NCI-H748 (cell line): ENCODE measurements at regions not wholly inside any gene's neighbourhood (a gene's known extent, or its start where the extent isn't known, plus 50 kb on each side); places are given as distances from the start of the nearest gene placed in this dataset.
A peak's percentile ranks its signal among the peaks of the same experiment; 100 is the strongest.

ENCODE experiments used
- DNase-seq: peaks from one replicate; lab custom pipeline; 2025; ENCODE audit not compliant: unreplicated experiment; lab: John Stamatoyannopoulos, UW

- DNase-seq: peak; percentile 20
Measured at GRCh38 chr2:196516564-196516963, 123.0 kb upstream of the CCDC150 start.

DNA sequence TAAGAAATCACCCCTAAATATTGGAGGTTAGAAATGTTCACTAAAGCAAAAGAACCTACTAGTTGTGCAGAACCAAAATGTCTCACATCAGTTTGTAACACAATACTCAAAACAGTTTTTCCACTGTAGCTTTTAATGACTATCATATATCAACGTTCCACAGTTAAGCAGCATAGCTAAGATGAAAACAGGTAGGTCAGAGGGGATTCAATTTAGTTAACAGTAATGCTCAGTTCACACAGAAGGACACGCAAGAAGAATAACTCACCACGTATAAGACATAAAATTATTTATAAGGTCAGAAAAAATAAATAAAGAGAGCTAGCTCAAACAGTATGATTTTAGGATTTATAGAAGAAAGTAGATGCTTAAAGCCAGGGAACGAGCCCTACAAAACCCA is 118.9 kb upstream of the CCDC150 start:
- DNase-seq: peak; percentile 16

DNA sequence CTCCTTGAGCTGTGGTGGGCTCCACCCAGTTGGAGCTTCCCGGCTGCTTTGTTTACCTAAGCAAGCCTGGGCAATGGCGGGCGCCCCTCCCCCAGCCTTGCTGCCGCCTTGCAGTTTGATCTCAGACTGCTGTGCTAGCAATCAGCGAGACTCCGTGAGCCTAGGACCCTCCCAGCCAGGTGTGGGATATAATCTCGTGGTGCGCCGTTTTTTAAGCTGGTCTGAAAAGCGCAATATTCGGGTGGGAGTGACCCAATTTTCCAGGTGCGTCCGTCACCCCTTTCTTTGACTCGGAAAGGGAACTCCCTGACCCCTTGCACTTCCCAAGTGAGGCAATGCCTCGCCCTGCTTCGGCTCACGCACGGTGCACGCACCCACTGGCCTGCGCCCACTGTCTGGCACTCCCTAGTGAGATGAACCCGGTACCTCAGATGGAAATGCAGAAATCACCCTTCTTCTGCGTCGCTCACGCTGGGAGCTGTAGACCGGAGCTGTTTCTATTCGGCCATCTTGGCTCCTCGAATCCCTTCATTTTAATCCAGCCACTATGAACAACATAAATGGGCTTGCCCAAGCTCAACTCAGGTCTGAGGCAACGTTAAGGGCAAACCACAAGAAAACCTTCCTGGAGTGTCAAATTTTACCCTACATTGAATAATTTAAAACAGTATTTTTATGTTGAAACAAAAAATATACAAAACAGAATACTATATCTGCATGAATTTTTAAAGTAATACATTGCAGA is 112.4 kb upstream of the CCDC150 start:
- peak; percentile 67 for DNase-seq

GRCh38 chr2:196528486-196529223 is 110.9 kb upstream of the CCDC150 start:
- DNase-seq: no peak

DNA sequence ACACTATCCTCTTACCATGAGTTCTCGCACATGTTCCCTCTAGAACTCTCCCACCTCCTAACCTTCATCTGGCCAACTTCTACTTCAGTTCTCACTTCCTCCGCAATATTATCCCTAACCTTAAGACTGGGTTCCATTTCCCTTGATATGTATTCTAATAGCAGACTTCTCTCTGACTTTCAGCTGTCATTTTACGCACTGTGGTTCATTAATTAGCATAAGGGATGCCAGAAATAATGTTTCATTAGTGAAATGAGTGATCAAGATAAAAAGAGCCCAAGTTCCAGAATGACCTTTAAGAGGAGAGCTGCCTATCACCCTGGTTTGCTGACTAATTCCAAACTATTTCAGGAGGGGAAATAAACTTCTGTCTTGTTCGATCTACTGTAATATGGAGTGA is 108.6 kb upstream of the CCDC150 start:
- no peak for DNase-seq

DNA sequence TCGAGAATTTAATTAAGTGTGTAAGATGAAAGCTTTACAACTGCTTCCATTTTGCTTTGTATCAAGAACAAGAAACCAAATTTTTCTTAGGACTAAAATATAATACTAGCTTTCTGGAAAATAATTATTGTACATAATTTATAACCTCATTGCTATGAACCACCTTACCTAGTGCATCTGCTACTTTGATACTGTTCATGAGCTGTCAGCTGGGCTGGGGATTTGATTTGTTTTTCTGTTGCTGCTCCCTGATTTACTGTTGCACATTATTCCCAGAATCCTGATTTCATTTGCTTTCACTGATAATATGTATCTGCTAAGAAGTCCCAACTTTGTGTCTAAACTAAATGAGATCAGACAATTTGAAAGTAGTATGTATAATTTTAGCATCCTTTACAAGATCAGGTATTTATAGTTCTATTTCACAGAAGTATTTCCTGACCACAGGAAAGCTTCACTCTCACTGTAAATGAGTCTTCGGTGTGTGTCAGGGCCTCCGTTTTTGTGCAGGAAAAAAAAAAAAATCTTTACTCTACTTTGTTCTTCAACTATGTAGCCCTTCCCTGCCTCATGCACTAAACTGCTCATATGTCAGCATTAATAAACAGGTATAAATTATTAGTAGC is 105.6 kb upstream of the CCDC150 start:
- no peak for DNase-seq

- DNase-seq: peak; percentile 57
Measured at GRCh38 chr2:196534495-196534894, 105.0 kb upstream of the CCDC150 start.

GRCh38 chr2:196535061-196535460 is 104.5 kb upstream of the CCDC150 start:
- DNase-seq: no peak

- peak; percentile 32 for DNase-seq
Measured at GRCh38 chr2:196535742-196536141, 103.8 kb upstream of the CCDC150 start.

DNA sequence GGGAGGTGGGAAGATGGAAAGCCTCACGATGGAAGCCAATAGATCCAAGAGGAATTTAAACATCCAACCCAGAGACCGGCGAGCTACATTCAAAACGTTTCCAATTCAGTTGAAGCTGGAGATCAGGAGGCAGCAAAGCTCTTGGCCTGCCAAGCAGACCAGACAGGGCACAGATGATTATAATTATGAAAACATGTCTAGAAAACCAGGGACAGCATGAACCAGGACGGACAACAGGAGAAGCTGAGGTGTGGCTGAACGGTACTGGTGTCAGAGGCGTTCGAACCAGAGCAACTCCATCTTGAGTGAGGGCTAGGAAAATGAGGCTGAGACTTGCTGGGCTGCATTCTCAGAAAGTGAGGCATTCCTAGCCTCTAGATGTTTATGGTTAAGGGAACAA is 102.2 kb upstream of the CCDC150 start:
- no peak for DNase-seq

DNA sequence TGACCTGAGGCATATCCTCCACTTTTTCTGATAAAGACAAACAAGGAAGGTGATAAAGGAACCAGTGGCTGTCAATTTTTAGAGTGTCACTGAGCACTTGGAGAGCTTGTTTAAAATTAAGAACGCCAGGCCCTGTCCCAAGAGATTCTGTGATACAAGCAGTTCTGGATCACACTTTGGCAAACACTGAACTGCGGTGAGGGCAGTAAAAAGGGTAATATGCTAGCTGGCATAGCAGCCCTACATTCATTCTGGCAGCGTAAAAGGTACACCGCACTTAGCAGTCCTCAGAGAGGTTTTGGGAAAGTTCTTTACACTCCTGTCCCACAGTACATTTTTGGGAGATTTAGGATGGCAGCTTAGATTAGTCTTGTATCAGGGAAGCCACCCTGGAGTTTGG is 101.3 kb upstream of the CCDC150 start:
- DNase-seq: no peak

- DNase-seq: no peak
Measured at GRCh38 chr2:196538646-196539045, 100.9 kb upstream of the CCDC150 start.

GRCh38 chr2:196544906-196545433 is 94.5 kb upstream of the CCDC150 start:
- DNase-seq: no peak

- no peak for DNase-seq
Measured at GRCh38 chr2:196546151-196546919, 93.2 kb upstream of the CCDC150 start.

- no peak for DNase-seq
Measured at GRCh38 chr2:196549052-196549451, 90.5 kb upstream of the CCDC150 start.

DNA sequence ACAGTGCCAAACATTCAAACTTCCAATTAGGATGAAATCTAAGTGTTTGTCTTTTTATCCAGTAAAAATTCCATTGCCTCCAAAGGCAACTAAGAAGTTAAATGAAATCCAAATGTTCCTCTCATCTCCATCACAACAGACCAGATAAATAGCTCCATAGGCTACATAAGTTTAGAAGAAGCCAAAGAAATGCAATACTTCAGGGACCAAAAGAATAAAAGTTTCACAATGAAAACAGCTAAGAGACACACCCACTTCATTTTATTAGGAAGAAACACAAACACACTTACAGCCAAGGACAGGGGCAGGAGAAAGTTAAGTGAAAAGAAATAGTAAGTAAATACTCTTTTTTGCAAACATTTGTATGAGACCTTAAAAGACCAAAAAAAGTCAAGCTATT is 88.5 kb upstream of the CCDC150 start:
- no peak for DNase-seq

DNA sequence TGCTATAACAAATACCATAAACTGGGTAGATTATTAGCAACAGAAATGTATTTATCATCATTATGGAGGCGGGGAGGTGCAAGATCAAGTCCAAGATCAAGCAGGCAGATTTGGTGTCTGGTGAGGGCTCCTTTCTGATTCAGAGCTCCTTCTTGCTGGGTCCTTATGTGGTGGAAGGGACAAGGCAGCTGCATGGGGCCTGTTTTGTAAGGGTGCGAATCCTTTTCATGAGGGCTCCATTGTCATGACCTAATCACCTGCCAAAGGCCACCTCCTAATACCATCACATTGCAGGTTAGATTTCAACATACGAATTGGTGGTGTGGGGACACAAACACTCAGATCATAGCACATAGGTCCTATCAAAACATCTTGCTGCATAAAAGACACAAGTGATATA is 84.4 kb upstream of the CCDC150 start:
- no peak for DNase-seq

DNA sequence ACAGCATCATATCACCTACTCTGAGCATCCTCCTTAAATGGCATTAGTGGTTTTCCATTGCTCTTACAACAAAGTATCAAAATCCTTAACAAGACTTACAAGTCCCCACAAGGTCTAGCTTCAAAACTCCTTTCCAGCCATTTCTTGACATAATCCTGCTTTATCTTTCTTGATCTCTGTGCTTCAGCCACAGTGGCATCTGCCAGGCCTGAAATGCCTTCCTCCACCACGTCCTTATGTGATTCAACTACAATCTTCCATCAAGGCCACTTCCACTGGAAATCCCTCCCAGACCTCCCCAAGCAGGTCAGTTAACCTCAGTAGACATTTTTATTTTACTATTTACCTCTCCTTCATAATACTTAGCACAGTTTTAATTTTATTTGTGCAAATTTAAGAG is 83.8 kb upstream of the CCDC150 start:
- DNase-seq: no peak

DNA sequence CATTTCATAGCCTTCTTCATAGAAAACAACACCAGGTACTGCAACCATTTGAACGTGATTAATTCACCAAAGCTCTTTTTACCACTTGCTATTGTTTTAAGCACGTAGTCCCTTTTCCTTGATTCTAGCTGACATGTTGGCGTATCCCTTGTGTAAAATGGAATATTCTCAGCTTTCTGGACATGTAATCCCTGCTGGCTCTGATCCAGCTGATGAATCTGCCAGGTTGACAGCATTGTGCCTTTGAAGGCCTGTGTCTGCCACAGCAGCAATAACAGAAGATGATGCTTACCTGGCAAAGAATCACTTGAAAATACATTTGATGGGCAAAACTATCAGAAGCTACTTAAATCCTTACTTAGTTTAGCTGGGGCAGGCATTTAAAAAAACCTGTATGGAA is 81.0 kb upstream of the CCDC150 start:
- DNase-seq: no peak

- no peak for DNase-seq
Measured at GRCh38 chr2:196563876-196564275, 75.6 kb upstream of the CCDC150 start.

DNA sequence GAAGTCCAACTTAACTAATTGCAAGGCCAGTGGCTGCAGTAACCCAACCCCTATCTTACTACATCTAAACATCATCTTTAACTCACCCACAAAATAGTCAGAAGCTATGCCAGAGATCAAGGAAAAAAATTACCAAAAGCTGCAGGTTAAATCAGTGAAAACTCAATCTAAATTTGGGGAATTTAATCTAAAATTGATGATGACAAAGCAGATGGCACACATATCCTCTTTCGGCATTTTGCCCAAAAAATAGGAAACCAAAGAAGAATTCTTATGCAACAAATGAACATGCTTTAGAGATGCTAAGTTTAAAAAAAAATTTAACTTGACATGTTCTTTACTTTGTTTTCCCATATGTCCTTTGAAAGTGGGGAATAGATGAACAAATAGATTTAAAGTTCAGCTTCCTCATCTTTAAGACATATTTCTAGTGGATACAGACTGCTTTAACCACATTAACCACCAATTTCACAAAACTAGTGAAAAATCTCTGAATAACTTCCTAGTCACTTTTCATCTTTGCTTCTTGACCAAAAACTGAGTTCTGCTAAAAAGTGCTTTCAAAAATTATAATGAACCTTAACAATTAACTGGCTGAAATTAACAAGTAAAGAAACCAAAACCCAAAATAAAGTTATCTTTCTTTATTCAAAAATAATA is 74.3 kb upstream of the CCDC150 start:
- no peak for DNase-seq
